SHP77 treated with DMSO at 0.1 percent for 48 hours (cell line): ENCODE measurements at regions not wholly inside any gene's neighbourhood (a gene's known extent, or its start where the extent isn't known, plus 50 kb on each side); places are given as distances from the start of the nearest gene placed in this dataset.
"Not testable (repeated sequence)": the region's sequence is repeated elsewhere in the genome, so short reads cannot be mapped to it uniquely, and the experiment has no call there.

Experiments used
- DNase-seq: peaks from one replicate; lab custom pipeline; 2025; lab: John Stamatoyannopoulos, UW

DNA sequence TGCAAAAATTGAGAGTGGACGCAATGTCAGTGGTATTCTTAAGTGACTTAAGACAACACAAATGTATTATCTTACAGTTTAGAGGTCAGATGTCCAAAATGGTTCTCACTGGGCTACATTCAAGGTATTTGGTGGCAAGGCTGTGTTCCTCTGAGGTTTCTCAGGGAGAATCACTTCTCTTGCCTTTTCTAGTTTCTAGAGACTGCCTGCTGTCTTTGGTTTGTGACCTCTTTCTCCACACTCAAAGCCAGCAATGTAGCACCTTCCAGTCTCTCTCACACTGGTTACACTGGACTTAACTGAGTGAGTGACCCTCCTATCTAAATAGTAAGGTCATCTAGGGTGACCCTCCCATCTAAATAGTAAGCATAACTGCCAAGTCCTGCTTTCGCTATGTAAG, 613.2 kb upstream of the COBL start:
- no peak for DNase-seq

- no peak for DNase-seq
These were observed 611.1 kb upstream of the COBL start for GRCh38 chr7:51927738-51928137.

GRCh38 chr7:51918581-51918980, 602.0 kb upstream of the COBL start:
- no peak for DNase-seq

DNA sequence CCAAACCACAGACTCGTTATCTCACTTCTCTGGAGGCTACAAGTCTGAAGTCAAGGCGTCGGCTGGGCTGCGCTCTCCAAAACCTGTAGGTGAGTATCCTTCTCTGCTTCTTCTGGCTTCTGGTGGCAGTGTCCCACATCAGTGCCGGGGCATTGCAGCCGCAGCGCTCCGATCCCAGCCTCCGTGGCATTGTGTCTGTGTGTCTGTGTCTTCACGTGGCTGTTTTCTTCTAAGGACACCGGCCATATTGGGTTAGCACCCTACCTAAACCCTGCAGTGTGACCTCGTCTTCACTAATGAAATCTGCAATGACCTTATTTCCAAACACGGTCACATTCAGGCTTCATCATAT, 584.9 kb upstream of the COBL start:
- no peak for DNase-seq

GRCh38 chr7:51900755-51901488, 584.3 kb upstream of the COBL start:
- not testable (repeated sequence) for DNase-seq

DNA sequence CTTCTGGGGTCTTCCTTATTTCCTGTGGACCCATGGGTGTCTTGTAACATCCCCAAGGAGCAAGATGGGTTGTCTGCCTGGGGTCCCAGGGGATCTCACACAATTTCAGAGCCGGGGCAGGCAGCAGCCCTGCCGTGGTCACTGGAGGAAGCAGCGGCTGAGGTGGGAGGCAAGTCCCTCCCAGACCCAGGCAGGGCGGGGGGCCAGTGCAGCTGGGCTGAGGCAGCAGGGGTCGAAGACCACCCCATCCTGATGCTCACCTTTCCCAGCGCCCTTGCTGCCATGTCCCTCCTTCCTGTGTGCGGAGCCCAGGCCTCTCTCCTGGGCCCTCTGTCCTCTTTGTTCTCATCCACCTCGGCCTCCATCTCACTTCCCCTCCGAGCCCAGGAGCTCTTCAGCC, 583.0 kb upstream of the COBL start:
- DNase-seq = no peak

GRCh38 chr7:51882412-51882811, 565.8 kb upstream of the COBL start:
- DNase-seq = no peak

DNA sequence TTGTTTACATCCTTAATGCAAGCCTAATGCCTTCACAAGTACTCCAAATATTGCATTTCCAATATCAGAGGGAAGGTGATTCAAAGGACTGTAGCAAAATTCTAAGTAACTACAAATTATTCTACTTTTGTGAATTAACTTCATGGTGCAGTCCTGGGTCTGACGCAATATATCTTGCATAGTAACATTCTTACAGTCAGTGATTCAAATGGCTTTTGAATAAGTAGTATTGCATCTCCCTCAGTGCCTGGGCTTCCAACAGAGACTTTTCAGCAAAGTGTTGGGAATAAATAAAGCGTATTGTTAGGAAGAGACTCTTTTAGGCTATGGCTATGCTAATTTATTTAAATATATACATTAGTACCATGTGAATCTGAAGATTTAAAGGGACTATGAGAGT, 564.7 kb upstream of the COBL start:
- DNase-seq = no peak

DNA sequence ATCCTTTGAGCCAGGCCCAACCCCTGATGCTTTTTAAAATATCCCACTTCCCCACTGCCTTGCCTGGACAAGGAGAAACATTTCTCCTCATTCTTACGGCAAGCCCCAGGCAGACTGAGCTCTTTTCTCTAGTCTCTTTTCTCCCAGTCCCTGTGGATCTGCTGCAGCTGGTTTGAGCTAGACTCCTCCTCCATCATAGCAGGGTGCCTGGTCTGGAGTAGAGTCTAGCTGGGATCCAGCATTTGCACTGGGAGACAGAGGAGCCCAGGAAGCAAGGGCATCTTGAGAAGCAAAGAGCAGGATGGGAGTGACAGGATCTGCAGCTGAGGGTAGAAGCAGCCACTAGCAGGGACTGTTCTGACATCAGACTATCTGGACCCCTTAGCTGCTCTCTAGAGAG, 562.3 kb upstream of the COBL start:
- DNase-seq = no peak

DNA sequence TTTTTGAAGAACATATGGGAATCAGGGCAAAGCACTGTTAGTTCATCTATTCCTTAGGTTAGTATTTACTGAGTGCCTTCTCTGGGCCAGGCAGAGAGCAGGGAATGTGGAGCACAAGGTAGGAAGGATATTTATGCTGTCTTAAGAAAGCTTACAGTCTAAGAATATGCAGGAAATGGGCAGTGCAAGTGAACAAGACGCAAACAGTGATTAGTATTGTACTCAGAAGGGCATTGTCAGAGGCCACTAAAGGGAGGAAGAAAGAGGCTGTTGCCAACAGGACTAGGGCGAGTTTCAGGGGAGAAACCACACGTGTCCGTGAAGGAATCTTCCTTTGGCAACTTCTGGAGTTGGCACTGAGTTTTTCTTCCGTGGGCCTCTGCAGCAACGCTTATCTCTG, 552.8 kb upstream of the COBL start:
- no peak for DNase-seq

- no peak for DNase-seq
These were observed 550.5 kb upstream of the COBL start for GRCh38 chr7:51867117-51867516.

GRCh38 chr7:51860305-51860704, 543.7 kb upstream of the COBL start:
- DNase-seq = no peak

- DNase-seq = no peak
These were observed 533.5 kb upstream of the COBL start for GRCh38 chr7:51850126-51850525.

- no peak for DNase-seq
These were observed 531.0 kb upstream of the COBL start for GRCh38 chr7:51847461-51848134.

DNA sequence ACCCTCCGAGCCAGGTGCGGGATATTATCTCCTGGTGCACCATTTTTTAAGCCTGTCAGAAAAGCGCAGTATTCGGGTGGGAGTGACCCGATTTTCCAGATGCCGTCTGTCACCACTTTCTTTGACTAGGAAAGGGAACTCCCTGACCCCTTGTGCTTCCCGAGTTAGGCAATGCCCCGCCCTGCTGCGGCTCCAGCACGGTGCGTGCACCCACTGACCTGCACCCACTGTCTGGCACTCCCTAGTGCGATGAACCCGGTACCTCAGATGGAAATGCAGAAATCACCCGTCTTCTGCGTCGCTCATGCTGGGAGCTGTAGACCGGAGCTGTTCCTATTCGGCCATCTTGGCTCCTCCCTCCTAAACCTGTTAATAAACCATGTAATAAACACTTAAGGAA, 522.5 kb upstream of the COBL start:
- DNase-seq = not testable (repeated sequence)

DNA sequence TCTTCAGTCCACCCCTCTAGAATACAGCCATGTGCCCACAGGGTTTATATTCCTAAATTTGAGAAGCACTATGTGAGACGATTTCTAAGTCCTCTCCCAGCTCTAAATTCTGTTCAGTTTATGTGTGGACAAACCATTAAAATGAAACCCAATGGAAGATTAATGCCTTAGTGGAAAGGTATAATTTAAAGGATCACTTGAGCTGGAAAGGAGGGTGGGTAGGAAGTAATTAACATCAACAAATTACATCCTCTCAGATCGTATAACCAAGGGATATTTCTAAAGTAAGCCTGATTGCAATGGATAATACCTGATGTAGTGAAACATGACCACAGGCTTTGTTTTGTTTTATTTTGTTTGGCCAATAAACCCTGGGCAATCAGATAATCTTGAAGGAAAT, 511.0 kb upstream of the COBL start:
- DNase-seq = no peak

DNA sequence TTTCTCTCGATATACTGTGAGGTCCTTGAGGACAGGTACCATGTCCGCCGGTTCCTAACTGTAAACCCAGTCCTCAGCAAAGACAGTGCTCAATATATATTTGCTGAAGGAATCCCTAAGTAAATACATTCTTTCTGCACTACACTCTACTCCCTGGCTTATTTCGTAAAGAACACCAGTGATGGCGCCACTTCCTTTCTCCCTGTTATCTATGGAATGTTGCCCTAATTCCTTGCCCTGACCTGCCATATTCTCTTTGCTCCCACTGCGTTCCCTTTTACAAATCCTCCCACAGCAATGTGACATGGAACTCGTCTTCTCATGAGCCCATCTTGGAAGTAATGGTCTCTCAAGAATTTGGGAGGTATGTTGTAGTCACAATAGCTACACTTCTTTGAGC, 507.4 kb upstream of the COBL start:
- DNase-seq = no peak

GRCh38 chr7:51823437-51823836, 506.8 kb upstream of the COBL start:
- no peak for DNase-seq

- DNase-seq = no peak
These were observed 501.2 kb upstream of the COBL start for GRCh38 chr7:51817694-51818225.

DNA sequence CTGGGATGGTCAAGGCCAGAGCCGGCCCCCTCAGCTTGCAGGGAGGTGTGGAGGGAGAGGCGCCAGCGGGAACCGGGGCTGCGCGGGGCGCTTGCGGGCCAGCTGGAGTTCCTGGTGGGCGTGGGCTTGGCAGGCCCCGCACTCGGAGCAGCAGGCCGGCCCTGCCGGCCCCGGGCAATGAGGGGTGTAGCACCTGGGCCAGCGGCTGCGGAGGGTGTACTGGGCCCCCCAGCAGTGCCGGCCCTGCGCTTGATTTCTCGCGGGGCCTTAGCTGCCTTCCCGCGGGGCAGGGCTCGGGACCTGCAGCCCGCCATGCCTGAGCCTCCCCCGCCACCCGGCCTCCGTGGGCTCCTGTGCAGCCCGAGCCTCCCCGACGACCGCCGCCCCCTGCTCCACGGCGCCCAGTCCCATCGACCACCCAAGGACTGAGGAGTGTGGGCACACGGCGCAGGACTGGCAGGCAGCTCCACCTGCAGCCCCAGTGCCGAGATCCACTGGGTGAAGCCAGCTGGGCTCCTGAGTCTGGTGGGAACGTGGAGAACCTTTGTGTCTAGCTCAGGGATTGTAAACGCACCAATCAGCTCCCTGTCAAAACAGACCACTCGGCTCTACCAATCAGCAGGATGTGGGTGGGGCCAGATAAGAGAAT, 489.3 kb upstream of the COBL start:
- not testable (repeated sequence) for DNase-seq

DNA sequence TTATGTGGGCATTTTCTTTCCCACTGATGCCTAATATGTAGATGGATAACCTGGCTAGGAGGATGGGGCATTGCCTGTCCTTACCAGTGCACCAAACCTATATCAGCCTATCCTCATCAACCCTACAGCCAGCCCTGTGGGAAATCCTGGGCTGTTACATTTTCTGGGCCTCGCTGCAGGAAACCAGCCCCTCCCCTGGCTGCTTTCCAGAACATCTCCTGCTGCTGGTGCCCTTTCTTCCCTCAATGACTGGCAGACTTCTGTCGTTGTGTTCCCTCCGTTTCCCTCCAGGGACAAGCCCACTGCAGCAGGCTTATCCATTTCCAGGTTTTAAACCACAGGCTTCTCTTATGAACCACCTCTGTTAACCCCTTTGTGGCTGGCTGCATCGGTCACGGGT, 486.1 kb upstream of the COBL start:
- no peak for DNase-seq

DNA sequence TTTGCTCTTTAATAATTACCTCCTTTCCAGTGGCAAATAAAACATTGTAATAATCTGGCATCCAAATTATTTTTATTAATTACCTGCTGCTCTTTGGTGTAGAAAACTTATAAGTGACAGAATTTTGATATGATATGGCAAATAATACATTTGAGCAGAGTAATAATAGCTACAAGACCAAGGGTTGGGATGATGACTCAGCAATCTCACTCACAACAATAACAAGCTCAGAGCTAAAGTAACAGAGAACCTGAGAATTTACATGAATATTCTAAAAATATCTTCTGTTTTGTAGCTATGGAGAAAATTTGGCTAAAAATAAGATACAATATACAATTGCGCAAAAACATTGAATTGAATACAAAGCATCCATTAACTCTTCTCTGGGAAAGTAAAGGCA, 480.8 kb upstream of the COBL start:
- DNase-seq = no peak

DNA sequence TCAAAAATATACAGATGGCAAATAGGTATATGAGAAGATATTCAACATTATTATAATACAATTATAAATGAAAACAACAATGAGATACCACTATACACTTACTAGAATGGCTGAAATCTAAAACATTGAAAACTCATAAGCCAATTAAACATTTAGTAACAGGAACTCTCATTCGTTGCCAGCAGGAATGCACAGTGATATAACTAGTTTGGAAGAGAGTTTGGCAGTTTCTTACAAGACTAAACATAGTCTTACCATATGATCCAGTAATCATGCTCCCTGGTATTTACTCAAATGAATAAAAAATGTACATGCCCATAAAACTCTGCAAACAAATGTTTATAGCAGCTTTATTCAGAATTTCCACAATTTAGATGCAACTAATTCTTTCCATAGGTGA, 476.2 kb upstream of the COBL start:
- no peak for DNase-seq
